Epithelial cell of proximal tubule (primary cell): ENCODE measurements at regions not wholly inside any gene's neighbourhood (a gene's known extent, or its start where the extent isn't known, plus 50 kb on each side); places are given as distances from the start of the nearest gene placed in this dataset.

Experiments
- DNase-seq: peaks from one replicate; pipeline ENCODE4 v3.0.0-alpha.2; 2011; ENCODE audit warnings: low read depth
- H3K4me3 ChIP-seq: 2 replicates; pipeline ENCODE4 v1.5.1; 2011; ENCODE audit warnings: low read depth, mild to moderate bottlenecking, low read length
- TF ChIP-seq, protein P1 (sequence below): conservative IDR thresholded peaks from 2 replicates; pipeline ENCODE4 v1.5.1; 2012; ENCODE audit warnings: low read depth, mild to moderate bottlenecking, low read length

DNA sequence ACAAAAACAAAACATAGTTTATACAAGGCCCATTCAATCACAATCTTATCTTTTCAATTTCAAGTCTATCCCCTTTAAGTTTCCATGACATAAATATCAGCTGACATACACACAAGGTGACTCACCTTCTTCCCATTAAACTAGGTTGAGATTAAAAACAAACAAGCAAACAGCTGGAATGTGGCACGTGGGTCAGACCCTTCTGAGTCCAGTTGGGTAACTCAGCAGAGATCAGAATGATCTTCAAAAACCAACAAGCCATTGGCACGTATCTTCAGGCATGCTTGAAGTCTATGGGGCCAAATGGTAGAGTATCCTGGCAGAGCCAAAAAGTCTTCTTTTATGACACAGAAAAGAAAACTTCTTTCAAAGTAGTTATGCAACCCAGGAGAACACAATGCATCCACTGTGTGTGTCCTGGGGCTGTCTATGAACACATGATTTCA lies 603.5 kb upstream of the CITED2 start:
- TF ChIP-seq, protein P1, sequence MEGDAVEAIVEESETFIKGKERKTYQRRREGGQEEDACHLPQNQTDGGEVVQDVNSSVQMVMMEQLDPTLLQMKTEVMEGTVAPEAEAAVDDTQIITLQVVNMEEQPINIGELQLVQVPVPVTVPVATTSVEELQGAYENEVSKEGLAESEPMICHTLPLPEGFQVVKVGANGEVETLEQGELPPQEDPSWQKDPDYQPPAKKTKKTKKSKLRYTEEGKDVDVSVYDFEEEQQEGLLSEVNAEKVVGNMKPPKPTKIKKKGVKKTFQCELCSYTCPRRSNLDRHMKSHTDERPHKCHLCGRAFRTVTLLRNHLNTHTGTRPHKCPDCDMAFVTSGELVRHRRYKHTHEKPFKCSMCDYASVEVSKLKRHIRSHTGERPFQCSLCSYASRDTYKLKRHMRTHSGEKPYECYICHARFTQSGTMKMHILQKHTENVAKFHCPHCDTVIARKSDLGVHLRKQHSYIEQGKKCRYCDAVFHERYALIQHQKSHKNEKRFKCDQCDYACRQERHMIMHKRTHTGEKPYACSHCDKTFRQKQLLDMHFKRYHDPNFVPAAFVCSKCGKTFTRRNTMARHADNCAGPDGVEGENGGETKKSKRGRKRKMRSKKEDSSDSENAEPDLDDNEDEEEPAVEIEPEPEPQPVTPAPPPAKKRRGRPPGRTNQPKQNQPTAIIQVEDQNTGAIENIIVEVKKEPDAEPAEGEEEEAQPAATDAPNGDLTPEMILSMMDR, result no peak
- DNase-seq, result peak; percentile 93
- no peak overlapping the region for H3K4me3 ChIP-seq

DNA sequence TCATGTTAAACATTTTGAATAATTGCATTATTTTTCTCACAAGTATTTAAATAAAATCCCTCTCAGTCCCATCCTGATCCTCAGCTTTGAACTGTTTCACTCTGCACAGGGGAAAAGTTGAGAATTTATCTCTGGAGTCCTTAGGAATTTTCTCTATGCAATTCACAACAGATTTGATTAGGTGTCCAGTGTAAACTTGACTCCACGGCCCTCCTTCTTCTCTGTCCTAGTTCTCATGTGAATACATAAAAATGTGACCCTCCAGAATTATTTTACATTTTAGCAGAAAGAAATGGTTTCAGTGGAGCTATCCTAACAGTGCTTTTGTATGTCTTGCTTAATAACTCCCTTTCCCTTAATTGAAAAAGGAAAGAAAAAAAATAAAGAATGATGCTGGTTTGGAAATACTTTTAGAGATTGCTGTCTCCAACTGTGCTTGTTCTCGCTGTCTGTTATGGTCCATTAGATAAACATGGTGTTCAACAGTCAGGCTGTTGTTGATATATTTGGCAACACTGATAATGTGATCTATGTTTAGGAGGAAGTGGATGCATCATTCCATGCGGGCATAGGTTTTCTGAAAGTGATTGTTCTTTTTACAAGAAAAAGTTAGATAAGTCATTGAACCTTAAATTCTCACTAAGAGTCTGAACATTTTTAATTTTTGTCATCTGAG lies 599.4 kb upstream of the CITED2 start:
- no peak for DNase-seq
- no peak overlapping the region for H3K4me3 ChIP-seq
- TF ChIP-seq, protein P1, result no peak

DNA sequence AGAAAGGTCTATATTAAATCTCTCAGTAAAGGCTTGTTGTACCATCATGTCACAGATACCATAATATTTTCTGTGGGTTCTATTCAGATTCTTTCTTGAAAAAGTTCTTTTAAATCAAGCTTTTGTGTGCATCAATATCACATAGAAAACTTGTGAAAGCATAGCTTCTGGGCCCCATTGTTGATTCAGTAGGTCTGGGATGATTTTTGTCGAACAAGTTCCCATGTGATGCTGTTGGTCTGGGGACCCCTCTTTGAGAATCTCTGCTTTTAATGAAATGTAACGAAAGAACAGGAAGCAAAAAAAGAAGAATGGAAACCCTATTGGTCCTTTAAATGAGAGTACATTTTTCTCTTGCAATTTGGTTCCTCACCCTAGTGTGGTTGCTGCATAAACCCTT lies 597.7 kb upstream of the CITED2 start:
- TF ChIP-seq, protein P1, result no peak
- DNase-seq, result no peak
- no peak overlapping the region for H3K4me3 ChIP-seq

- TF ChIP-seq, protein P1, result no peak
- no peak for DNase-seq
- no peak overlapping the region for H3K4me3 ChIP-seq
Observed at GRCh38 chr6:139970591-139970991, 596.1 kb upstream of the CITED2 start.

DNA sequence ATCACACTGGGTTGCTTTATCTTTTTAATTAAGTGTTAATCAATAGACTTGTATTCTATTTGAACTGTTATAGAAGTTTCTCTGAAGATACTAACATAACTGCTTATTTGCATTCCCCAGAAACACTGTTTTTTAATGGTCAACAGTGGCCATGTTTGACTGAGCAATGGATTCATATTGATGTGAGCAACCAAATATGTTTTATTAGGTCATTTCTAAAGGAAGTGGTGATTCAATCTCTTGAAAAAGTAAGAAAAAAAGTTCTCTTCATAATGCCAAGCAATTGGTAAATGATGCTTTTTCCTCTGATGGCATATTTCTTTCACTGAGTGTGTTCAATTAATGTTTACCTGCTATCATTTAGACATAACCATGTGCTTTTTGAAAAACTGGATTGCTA lies 593.0 kb upstream of the CITED2 start:
- H3K4me3 ChIP-seq, result no peak overlapping the region
- no peak for DNase-seq
- TF ChIP-seq, protein P1, result no peak

DNA sequence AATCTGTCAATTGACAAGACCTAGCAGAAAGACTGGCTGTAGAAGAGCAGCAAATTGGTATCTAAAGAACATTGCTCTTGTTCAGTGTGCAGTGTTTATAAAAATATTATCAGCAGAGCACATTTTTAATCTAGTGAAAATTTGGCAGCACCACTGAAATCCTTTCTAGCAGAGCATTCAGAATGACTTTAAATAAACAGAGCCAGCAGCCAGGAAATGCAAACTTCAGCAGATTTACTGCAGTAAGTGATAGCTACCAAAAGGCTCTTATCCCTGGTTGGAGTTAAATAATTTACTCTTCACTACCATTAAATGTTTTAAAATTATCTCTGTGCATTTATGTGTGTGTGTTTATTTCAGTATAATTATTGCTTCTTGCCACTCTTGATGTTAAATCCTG lies 590.9 kb upstream of the CITED2 start:
- no peak for DNase-seq
- no peak overlapping the region for H3K4me3 ChIP-seq
- TF ChIP-seq, protein P1, result no peak

- TF ChIP-seq, protein P1, result no peak
- no peak overlapping the region for H3K4me3 ChIP-seq
- DNase-seq, result no peak
Observed at GRCh38 chr6:139964737-139965136, 590.3 kb upstream of the CITED2 start.
